IMR-90 (cell line): ENCODE measurements at regions not wholly inside any gene's neighbourhood (a gene's known extent, or its start where the extent isn't known, plus 50 kb on each side); places are given as distances from the start of the nearest gene placed in this dataset.

ENCODE experiments used
- BHLHE40 ChIP-seq: fragments of 150-350 bp; IDR thresholded peaks from 2 replicates; pipeline ENCODE4 v1.6.1; 2016; ENCODE audit warnings: mild to moderate bottlenecking, low read depth, low read length
- CTCF ChIP-seq: conservative IDR thresholded peaks from 2 replicates; pipeline ENCODE4 v1.5.1; 2012; ENCODE audit warnings: mild to moderate bottlenecking, low read depth, low read length, improper control_type of control experiment
- ELK1 ChIP-seq: fragments of 150-350 bp; IDR thresholded peaks from 2 replicates; pipeline ENCODE4 v1.6.1; 2016; ENCODE audit warnings: low read depth, mild to moderate bottlenecking, low read length, moderate library complexity, borderline replicate concordance
- MAFK ChIP-seq: IDR thresholded peaks from 2 replicates; pipeline ENCODE4 v1.6.1; 2012; ENCODE audit warnings: low read depth, low read length, improper control_type of control experiment
- MAZ ChIP-seq: IDR thresholded peaks from 2 replicates; pipeline ENCODE4 v1.6.1; 2012; ENCODE audit warnings: low read depth, mild to moderate bottlenecking, low read length, improper control_type of control experiment, moderate library complexity, borderline replicate concordance
- POLR2A ChIP-seq: IDR thresholded peaks from 2 replicates; pipeline ENCODE4 v1.6.1; 2012; ENCODE audit warnings: mild to moderate bottlenecking, low read depth, low read length
- RAD21 ChIP-seq: IDR thresholded peaks from 2 replicates; pipeline ENCODE4 v1.6.1; 2012; ENCODE audit warnings: low read length, improper control_type of control experiment
- RFX5 ChIP-seq: IDR thresholded peaks from 2 replicates; pipeline ENCODE4 v1.8.0; 2012; ENCODE audit warnings: low read depth, mild to moderate bottlenecking, low read length, moderate library complexity
- SMC3 ChIP-seq: fragments of 150-350 bp; IDR thresholded peaks from 2 replicates; pipeline ENCODE4 v1.6.1; 2016; ENCODE audit warnings: low read depth, mild to moderate bottlenecking, antibody characterized with exemption, low read length, moderate library complexity

- TF ChIP-seq POLR2A, result no peak
- no peak for TF ChIP-seq MAFK
- no peak for TF ChIP-seq RFX5
- no peak for TF ChIP-seq CTCF
- no peak for TF ChIP-seq SMC3
- TF ChIP-seq MAZ, result no peak
- TF ChIP-seq ELK1, result no peak
- no peak for TF ChIP-seq RAD21
- no peak for TF ChIP-seq BHLHE40
Observed at GRCh38 chr9:106727969-106728368, 135.0 kb upstream of the ZNF462 start.
